Type B pancreatic cell (in vitro differentiated cells): ENCODE measurements at regions not wholly inside any gene's neighbourhood (a gene's known extent, or its start where the extent isn't known, plus 50 kb on each side); places are given as distances from the start of the nearest gene placed in this dataset.
"Not testable (repeated sequence)": the region's sequence is repeated elsewhere in the genome, so short reads cannot be mapped to it uniquely, and the experiment has no call there.

Experiments
- DNase-seq: peaks from one replicate; pipeline ENCODE4 v3.0.0; 2021; ENCODE audit warnings: mixed read lengths; ENCODE audit not compliant: unreplicated experiment; ENCODE audit errors: extremely low spot score
- H3K27ac Mint-ChIP-seq: 2 replicates; pipeline ENCODE4 v1.8.0; 2021; ENCODE audit warnings: mild to moderate bottlenecking, mixed read lengths
- H3K27me3 Mint-ChIP-seq: 2 replicates; pipeline ENCODE4 v1.8.0; 2021; ENCODE audit warnings: mixed read lengths
- H3K36me3 Mint-ChIP-seq: 2 replicates; pipeline ENCODE4 v1.8.0; 2021; ENCODE audit warnings: mixed read lengths
- H3K4me1 Mint-ChIP-seq: one replicate; pipeline ENCODE4 v1.8.0; 2021; ENCODE audit warnings: mixed read lengths; ENCODE audit not compliant: unreplicated experiment
- H3K4me3 Mint-ChIP-seq: 2 replicates; pipeline ENCODE4 v1.8.0; 2021; ENCODE audit warnings: mild to moderate bottlenecking, mixed read lengths
- H3K9me3 Mint-ChIP-seq: 2 replicates; pipeline ENCODE4 v1.8.0; 2021; ENCODE audit warnings: mixed read lengths
- TF ChIP-seq, protein P1 (sequence below): fragments of 200-600 bp; sonication (generic); conservative IDR thresholded peaks from 2 replicates; pipeline ENCODE4 v1.5.0; 2021; ENCODE audit warnings: antibody characterized with exemption, mild to moderate bottlenecking

GRCh38 chr20:22052025-22052650 lies 346.7 kb downstream of the PAX1 start:
- H3K27ac Mint-ChIP-seq, result no peak overlapping the region
- TF ChIP-seq, protein P1, sequence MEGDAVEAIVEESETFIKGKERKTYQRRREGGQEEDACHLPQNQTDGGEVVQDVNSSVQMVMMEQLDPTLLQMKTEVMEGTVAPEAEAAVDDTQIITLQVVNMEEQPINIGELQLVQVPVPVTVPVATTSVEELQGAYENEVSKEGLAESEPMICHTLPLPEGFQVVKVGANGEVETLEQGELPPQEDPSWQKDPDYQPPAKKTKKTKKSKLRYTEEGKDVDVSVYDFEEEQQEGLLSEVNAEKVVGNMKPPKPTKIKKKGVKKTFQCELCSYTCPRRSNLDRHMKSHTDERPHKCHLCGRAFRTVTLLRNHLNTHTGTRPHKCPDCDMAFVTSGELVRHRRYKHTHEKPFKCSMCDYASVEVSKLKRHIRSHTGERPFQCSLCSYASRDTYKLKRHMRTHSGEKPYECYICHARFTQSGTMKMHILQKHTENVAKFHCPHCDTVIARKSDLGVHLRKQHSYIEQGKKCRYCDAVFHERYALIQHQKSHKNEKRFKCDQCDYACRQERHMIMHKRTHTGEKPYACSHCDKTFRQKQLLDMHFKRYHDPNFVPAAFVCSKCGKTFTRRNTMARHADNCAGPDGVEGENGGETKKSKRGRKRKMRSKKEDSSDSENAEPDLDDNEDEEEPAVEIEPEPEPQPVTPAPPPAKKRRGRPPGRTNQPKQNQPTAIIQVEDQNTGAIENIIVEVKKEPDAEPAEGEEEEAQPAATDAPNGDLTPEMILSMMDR, result no peak
- H3K27me3 Mint-ChIP-seq, result peaks cover 3% of the 10 kb centered on the region
- H3K4me1 Mint-ChIP-seq, result peaks cover 7% of the 10 kb centered on the region
- no peak for DNase-seq
- no peaks in the 10 kb centered on the region for H3K36me3 Mint-ChIP-seq
- no peaks in the 10 kb centered on the region for H3K9me3 Mint-ChIP-seq
- no peak overlapping the region for H3K4me3 Mint-ChIP-seq

- H3K9me3 Mint-ChIP-seq, DNase-seq, H3K27ac Mint-ChIP-seq, H3K27me3 Mint-ChIP-seq, H3K36me3 Mint-ChIP-seq, H3K4me3 Mint-ChIP-seq: not testable (repeated sequence)
- peaks cover 11% of the 10 kb centered on the region for H3K4me1 Mint-ChIP-seq
These were observed 340.6 kb downstream of the PAX1 start for GRCh38 chr20:22045956-22046507.

DNA sequence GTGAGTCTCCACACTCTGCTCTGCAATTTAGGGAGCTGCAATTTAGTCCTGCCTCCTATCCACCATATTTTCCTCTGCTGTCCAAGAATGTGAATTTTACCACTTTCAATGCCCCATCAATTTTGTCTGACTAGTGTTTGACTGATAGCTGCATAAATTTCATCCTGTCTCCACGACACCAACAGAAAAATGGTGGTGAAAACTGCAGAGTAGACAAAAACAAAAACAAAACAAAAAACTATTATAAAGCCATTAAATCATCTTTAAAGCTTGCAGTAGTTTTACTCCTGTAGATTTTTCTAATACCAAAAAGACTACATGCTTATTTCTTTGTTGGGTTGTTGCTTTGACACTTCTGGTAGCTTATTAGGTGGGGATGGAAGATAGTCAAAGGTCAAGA lies 322.0 kb downstream of the PAX1 start:
- no peaks in the 10 kb centered on the region for H3K4me1 Mint-ChIP-seq

DNA sequence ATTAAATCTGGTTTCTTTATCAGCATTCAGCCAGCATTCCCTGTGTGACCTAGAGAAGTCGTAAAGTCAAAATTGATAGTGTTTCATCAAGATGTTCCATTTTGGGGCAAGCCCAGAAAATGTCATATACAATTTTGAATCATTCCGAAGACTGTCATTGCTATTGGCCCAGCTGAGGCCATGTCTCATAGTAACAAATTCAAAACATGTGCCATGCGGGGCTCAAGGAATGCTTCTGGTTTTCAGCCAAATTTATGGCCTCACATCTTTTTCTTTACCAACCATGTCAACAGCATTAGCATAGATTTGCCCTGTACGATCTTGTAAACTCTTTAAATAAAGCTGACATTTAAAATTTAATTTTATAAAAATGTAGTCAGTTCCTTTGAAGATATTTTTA lies 314.7 kb downstream of the PAX1 start:
- H3K27ac Mint-ChIP-seq, result no peak overlapping the region
- TF ChIP-seq, protein P1, result no peak
- no peaks in the 10 kb centered on the region for H3K27me3 Mint-ChIP-seq
- H3K4me1 Mint-ChIP-seq, result no peaks in the 10 kb centered on the region
- no peaks in the 10 kb centered on the region for H3K9me3 Mint-ChIP-seq
- no peaks in the 10 kb centered on the region for H3K36me3 Mint-ChIP-seq
- H3K4me3 Mint-ChIP-seq, result no peak overlapping the region
- DNase-seq, result no peak

More for the DNA sequence above, 322.0 kb downstream of the PAX1 start:
- no peak overlapping the region for H3K4me3 Mint-ChIP-seq
- no peaks in the 10 kb centered on the region for H3K9me3 Mint-ChIP-seq
- H3K27ac Mint-ChIP-seq, result no peak overlapping the region
- TF ChIP-seq, protein P1, result no peak
- H3K27me3 Mint-ChIP-seq, result no peaks in the 10 kb centered on the region
- no peaks in the 10 kb centered on the region for H3K36me3 Mint-ChIP-seq
- no peak for DNase-seq

DNA sequence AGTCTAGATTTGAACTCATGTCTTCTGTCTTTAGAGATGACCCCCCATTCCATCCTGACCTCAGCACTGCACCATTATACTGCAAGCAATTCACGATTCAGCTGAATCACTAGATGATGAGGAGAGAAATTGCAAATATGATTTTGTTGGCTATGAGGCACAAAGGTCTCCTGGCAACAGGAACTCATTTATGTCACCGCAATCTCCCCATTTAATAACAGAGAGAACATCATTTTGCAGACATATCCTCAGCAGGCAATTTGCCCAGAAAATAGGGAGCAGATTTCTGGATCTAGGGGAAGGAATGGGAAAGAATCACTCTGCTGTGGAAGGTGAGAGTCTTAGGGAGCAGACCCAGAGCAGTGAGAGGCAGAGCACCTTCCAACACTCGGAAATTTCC lies 303.0 kb downstream of the PAX1 start:
- H3K4me3 Mint-ChIP-seq, result no peak overlapping the region

DNA sequence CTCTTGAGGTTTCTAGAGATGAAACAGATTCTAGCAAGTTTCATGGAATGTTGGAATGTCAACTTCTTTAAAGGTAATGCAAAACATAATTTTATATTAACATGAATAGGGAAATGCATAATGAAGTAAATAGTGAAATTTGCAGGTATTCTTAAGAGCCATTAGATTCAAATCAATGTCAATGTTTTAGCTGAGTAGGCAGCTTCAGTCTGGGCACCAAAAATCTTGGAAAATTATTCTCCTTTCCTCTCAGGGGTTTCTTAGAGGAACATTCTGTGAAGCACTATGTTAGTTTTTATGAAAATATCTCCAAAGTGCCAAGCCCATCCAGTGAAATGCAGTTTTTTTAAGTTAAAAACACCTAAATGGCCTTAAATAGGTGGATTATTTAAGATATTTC lies 300.8 kb downstream of the PAX1 start:
- peaks cover 11% of the 10 kb centered on the region for H3K27me3 Mint-ChIP-seq
- H3K4me1 Mint-ChIP-seq, result no peaks in the 10 kb centered on the region
- no peak for DNase-seq
- no peak overlapping the region for H3K27ac Mint-ChIP-seq
- H3K36me3 Mint-ChIP-seq, result no peaks in the 10 kb centered on the region
- TF ChIP-seq, protein P1, result no peak
- H3K9me3 Mint-ChIP-seq, result no peaks in the 10 kb centered on the region
- H3K4me3 Mint-ChIP-seq, result no peak overlapping the region

More for the DNA sequence above, 303.0 kb downstream of the PAX1 start:
- no peaks in the 10 kb centered on the region for H3K4me1 Mint-ChIP-seq
- H3K36me3 Mint-ChIP-seq, result no peaks in the 10 kb centered on the region
- H3K27ac Mint-ChIP-seq, result no peak overlapping the region
- no peaks in the 10 kb centered on the region for H3K9me3 Mint-ChIP-seq
- peaks cover 4% of the 10 kb centered on the region for H3K27me3 Mint-ChIP-seq
- DNase-seq, result no peak
- TF ChIP-seq, protein P1, result no peak
